ENCODE measurements at regions not wholly inside any gene's neighbourhood (a gene's known extent, or its start where the extent isn't known, plus 50 kb on each side); places are given as distances from the start of the nearest gene placed in this dataset.

DNA sequence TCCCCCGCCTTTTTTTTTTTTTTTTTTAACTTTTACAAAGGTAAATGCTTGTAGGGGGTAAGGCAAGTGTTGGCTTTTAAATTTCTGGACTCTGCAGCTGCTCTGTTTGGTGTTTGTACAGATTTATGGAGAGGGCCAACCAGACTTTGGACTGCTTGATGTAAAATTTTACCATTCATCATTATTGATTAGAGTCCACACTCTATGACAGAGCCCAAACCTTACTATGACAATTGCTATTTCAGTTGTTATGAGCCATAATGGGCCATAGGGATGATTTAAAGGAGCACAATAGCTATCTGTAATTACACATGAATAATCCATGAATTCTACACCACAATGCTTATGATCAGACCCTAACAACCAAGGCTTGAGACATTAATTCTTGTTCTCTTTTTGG, 867.2 kb downstream of the NR2F1-AS1 start:
- no peak for DNase-seq (ENCODE audit: low read depth)
- in situ Hi-C loops (cut with HindIII; ENCODE audit: low sequenced_read_pairs) = no loop called here
- no peak overlapping the region for H3K4me3 ChIP-seq (ENCODE audit: low read depth, low read length)
- TF ChIP-seq, protein P1, sequence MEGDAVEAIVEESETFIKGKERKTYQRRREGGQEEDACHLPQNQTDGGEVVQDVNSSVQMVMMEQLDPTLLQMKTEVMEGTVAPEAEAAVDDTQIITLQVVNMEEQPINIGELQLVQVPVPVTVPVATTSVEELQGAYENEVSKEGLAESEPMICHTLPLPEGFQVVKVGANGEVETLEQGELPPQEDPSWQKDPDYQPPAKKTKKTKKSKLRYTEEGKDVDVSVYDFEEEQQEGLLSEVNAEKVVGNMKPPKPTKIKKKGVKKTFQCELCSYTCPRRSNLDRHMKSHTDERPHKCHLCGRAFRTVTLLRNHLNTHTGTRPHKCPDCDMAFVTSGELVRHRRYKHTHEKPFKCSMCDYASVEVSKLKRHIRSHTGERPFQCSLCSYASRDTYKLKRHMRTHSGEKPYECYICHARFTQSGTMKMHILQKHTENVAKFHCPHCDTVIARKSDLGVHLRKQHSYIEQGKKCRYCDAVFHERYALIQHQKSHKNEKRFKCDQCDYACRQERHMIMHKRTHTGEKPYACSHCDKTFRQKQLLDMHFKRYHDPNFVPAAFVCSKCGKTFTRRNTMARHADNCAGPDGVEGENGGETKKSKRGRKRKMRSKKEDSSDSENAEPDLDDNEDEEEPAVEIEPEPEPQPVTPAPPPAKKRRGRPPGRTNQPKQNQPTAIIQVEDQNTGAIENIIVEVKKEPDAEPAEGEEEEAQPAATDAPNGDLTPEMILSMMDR (IDR thresholded peaks at IDR 0.05; ENCODE audit: low read depth, low read length, missing control alignments) = no peak

DNA sequence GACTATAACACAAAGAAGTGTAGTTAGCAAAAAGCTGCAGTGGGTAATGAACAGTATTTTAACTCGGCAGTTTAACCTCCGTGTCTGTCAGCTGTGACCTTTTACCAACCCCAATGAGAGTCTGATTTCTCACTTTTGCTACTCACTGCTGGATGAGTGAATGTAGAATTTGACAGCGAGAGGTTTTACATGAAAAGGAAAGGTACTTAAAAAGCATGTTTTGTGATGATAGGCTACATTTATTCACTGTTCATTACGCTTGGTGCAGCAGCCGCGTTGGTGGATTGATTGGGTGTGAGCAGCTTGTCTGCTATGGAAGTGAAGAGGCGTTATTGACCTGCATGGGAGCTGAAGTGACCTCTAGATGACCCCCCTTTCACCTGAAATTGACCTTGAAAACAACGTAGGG, 867.7 kb downstream of the NR2F1-AS1 start:
- TF ChIP-seq, protein P1 (IDR thresholded peaks at IDR 0.05; ENCODE audit: low read depth, low read length, missing control alignments) = no peak
- DNase-seq (ENCODE audit: low read depth) = no peak
- H3K4me3 ChIP-seq (ENCODE audit: low read depth, low read length) = no peak overlapping the region
- in situ Hi-C loops (cut with HindIII; ENCODE audit: low sequenced_read_pairs) = no loop called here

DNA sequence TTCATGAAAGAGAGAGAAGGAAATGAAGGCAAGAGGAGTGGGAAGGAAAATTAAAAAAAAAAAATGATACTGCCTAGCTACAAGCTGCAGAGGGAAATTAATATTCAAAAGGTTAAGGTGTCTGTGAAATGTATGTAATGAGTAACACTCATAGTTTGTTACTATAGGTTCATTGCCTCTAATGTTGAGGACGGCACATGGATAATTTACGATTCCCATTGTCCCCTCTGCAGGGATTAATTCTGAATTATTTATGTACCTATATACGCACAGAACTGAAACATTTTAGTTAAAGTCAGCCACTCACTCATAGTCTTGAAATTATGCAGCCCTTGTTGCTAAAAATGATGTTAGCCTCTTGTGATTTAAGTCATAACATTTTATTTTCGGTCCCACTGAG, 869.1 kb downstream of the NR2F1-AS1 start:
- DNase-seq (ENCODE audit: low read depth) = no peak
- in situ Hi-C loops (cut with HindIII; ENCODE audit: low sequenced_read_pairs) = no loop called here
- no peak overlapping the region for H3K4me3 ChIP-seq (ENCODE audit: low read depth, low read length)
- TF ChIP-seq, protein P1 (IDR thresholded peaks at IDR 0.05; ENCODE audit: low read depth, low read length, missing control alignments) = no peak

DNA sequence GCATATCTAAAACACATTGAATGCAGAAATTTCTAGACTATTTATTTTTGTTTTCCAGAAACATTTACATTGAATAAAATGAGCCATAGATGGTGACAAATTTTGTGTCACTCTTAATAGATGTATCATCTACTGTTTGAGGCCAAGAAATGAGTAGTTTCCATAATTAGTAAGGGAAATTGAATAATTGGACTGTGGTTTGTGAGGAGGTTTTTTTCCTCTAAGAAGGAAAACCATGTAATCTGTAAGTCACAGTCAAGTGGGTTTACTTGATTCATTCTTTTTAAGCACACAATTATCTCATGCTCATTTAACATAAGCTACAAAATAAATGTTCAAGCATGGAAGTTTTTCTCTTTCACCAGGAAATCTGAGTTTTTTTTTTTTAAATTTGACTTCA, 876.4 kb downstream of the NR2F1-AS1 start:
- no peak overlapping the region for H3K4me3 ChIP-seq (ENCODE audit: low read depth, low read length)
- TF ChIP-seq, protein P1 (IDR thresholded peaks at IDR 0.05; ENCODE audit: low read depth, low read length, missing control alignments) = no peak
- DNase-seq (ENCODE audit: low read depth) = no peak
- in situ Hi-C loops (cut with HindIII; ENCODE audit: low sequenced_read_pairs) = no loop called here

DNA sequence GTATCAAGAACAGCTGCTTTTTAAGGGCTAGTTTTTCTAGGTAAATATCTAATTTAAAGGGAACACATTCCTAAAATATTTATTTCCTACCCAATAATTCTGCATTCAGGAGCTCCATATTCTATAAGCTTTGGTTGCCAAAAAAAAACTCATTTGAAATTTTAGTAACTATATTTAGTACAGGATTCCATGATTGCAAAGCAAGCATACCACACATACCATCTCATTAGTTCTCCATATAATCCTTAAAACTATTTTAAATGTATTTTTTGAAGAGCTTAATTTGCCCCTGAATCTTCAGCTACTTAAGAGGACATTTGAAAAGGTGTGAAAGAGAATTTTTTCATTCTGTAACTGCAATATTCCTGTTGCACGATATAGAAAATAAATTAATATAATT, 877.0 kb downstream of the NR2F1-AS1 start:
- no peak overlapping the region for H3K4me3 ChIP-seq (ENCODE audit: low read depth, low read length)
- DNase-seq (ENCODE audit: low read depth) = no peak
- TF ChIP-seq, protein P1 (IDR thresholded peaks at IDR 0.05; ENCODE audit: low read depth, low read length, missing control alignments) = no peak
- in situ Hi-C loops (cut with HindIII; ENCODE audit: low sequenced_read_pairs) = no loop called here

DNA sequence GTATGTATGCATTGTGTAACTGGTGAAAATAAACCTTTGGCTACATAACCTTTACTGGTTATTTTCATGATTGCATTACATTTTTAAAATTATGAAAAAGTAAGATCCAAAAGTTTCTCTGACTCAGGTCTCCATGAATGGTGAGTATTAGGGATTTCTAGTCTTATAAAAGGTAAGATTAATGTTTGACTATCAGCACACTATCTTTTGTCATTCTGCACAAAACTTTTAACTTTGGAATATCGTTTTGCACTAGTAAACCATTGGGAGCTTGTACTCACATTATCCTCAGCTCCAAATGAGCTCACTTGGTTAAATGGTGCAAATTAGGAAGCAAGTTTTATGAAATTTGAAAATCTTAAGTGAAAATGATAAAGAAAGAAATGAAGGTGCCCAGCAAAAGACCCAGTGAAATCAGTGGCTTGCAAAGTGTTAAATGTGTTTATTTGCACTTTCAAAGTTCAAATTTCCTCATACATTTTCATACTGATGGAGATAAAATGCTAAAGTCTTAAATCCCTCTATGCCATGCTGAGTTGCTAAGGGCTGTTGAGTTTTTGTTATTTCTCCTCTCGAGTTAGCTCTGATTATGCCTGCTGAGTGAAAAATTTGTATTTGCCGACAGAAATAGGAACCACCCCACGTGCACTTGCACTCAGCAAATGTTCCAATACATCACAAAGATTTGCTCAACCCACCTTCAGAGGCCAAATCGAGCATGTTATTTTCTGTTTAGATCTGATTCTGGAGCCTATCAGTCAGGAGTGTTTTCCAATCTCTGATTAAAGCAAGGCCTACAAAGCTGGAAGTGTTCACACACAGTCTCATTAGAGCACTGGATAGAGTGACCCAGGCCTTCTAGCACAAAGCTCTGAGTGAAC, 885.7 kb downstream of the NR2F1-AS1 start:
- DNase-seq (ENCODE audit: low read depth) = no peak
- in situ Hi-C loops (cut with HindIII; ENCODE audit: low sequenced_read_pairs) = no loop called here
- H3K4me3 ChIP-seq (ENCODE audit: low read depth, low read length) = no peak overlapping the region
- TF ChIP-seq, protein P1 (IDR thresholded peaks at IDR 0.05; ENCODE audit: low read depth, low read length, missing control alignments) = no peak

All from astrocyte of the cerebellum (primary cell).